HCT116 (cell line): ENCODE measurements at regions not wholly inside any gene's neighbourhood (a gene's known extent, or its start where the extent isn't known, plus 50 kb on each side); places are given as distances from the start of the nearest gene placed in this dataset.

Experiments used
- ATAC-seq: fragments of 200-7000 bp; cut with Tn5 transposase; 2 replicates; pipeline ENCODE4 v1.9.1; 2020; ENCODE audit warnings: mild to moderate bottlenecking, moderate library complexity
- BruUV-seq: library from RNA; stranded (reverse); fragments of 400-500 nt; replicated peaks from 2 replicates; lab custom pipeline; 2021; lab: Mats Ljungman, UMichigan
- CTCF ChIA-PET: fragments of 300-600 bp; sonication (Branson Sonifier 250); formaldehyde crosslinking; loops from one replicate; lab custom pipeline; 2021; ENCODE audit warnings: antibody characterized with exemption; lab: Charles Lee
- POLR2A ChIA-PET: fragments of 300-600, 350-600 bp; sonication (Branson Sonifier 250); formaldehyde crosslinking; loops from one replicate; lab custom pipeline; 2021; ENCODE audit warnings: antibody characterized with exemption; lab: Charles Lee
- RAD21 ChIA-PET, 2 experiments: fragments of 300-600 bp; sonication (Branson Sonifier 250); formaldehyde crosslinking; loops; one replicate each; lab custom pipeline; 2023; ENCODE audit warnings: low total read pairs in 2 of 2; ENCODE audit not compliant: uncharacterized antibody in 2 of 2, unreplicated experiment in 2 of 2, low non-redundant PET in 1 of 2; lab: Charles Lee
- DNase-seq: peaks from one replicate; pipeline ENCODE4 v3.0.0-alpha.2; 2010; ENCODE audit warnings: low read depth, low spot score
- H2AFZ ChIP-seq: fragments of 200-600 bp; shearing (Covaris generic), sonication (generic); 2 replicates; pipeline ENCODE4 v1.6.1; 2017; ENCODE audit warnings: low read depth, mixed run types, mixed read lengths, antibody characterized with exemption, low read length; ENCODE audit not compliant: poor library complexity, severe bottlenecking
- H3K27ac ChIP-seq: 2 replicates; pipeline ENCODE4 v1.5.1; 2012; ENCODE audit warnings: low read depth, low read length
- H3K27me3 ChIP-seq: fragments of 200-600 bp; sonication (generic); 2 replicates; pipeline ENCODE4 v1.6.1; 2016; ENCODE audit warnings: mixed run types, low read length, mixed read lengths; ENCODE audit not compliant: insufficient read depth
- H3K36me3 ChIP-seq, 2 experiments: fragments of 200-500 bp in 1 of 2; fragments of 200-600 bp in 1 of 2; sonication (Bioruptor generic) in 1 of 2; sonication (generic) in 1 of 2; 2 replicates each; pipeline versions ENCODE4 v1.5.1 to v1.6.1; 2014 to 2016; ENCODE audit warnings: low read length in 2 of 2, inconsistent platforms in 1 of 2, mixed read lengths in 1 of 2, mixed run types in 1 of 2; ENCODE audit not compliant: insufficient read depth in 2 of 2, control insufficient read depth in 1 of 2
- H3K4me1 ChIP-seq, 2 experiments: fragments of 200-600 bp in 1 of 2; sonication (generic) in 1 of 2; 2 replicates each; pipeline versions ENCODE4 v1.5.1 to v1.6.1; 2012 to 2017; ENCODE audit warnings: low read length in 2 of 2, inconsistent platforms in 1 of 2, mild to moderate bottlenecking in 1 of 2, mixed read lengths in 1 of 2, mixed run types in 1 of 2, moderate library complexity in 1 of 2; ENCODE audit not compliant: insufficient read depth in 2 of 2, control insufficient read depth in 1 of 2
- H3K4me2 ChIP-seq: fragments of 200-600 bp; sonication (generic); 2 replicates; pipeline ENCODE4 v1.6.1; 2017; ENCODE audit warnings: mixed run types, low read length, mixed read lengths
- H3K4me3 ChIP-seq, 2 experiments: fragments of 200-600 bp in 1 of 2; sonication (generic) in 1 of 2; replicated peaks in 1 of 2; 2 replicates each; pipeline ENCODE4 v1.5.1; 2011 to 2016; ENCODE audit warnings: low read length in 2 of 2, control low read depth in 1 of 2, low read depth in 1 of 2, mild to moderate bottlenecking in 1 of 2, mixed read lengths in 1 of 2, mixed run types in 1 of 2
- H3K79me2 ChIP-seq: fragments of 200-600 bp; sonication (generic); 2 replicates; pipeline ENCODE4 v1.6.1; 2017; ENCODE audit warnings: mild to moderate bottlenecking, mixed run types, low read length, moderate library complexity, mixed read lengths; ENCODE audit not compliant: insufficient read depth
- H3K9ac ChIP-seq: fragments of 200-600 bp; sonication (generic); 2 replicates; pipeline ENCODE4 v1.6.1; 2016; ENCODE audit warnings: low read length, mixed read lengths
- H3K9me2 ChIP-seq: fragments of 200-600 bp; sonication (generic), shearing (Covaris generic); 2 replicates; pipeline ENCODE4 v1.6.1; 2017; ENCODE audit warnings: mixed run types, mild to moderate bottlenecking, moderate library complexity; ENCODE audit not compliant: insufficient read depth
- H3K9me3 ChIP-seq, 2 experiments: fragments of 200-500 bp in 1 of 2; fragments of 200-600 bp in 1 of 2; sonication (Bioruptor generic) in 1 of 2; sonication (generic) in 1 of 2; 2 replicates each; pipeline ENCODE4 v1.6.1; 2014 to 2017; ENCODE audit warnings: low read length in 2 of 2, mixed read lengths in 2 of 2, inconsistent platforms in 1 of 2, low read depth in 1 of 2, mild to moderate bottlenecking in 1 of 2, mixed run types in 1 of 2, moderate library complexity in 1 of 2; ENCODE audit not compliant: control insufficient read depth in 1 of 2, insufficient read depth in 1 of 2
- H4K20me1 ChIP-seq: fragments of 200-600 bp; sonication (generic), shearing (Covaris generic); 2 replicates; pipeline ENCODE4 v1.6.1; 2017; ENCODE audit warnings: mixed run types, mild to moderate bottlenecking, moderate library complexity; ENCODE audit not compliant: insufficient read depth
- ATF3 ChIP-seq: IDR thresholded peaks from 2 replicates; pipeline ENCODE4 v1.6.1; 2012
- ELF1 ChIP-seq: IDR thresholded peaks from 2 replicates; pipeline ENCODE4 v1.6.1; 2012; ENCODE audit warnings: low read depth, borderline replicate concordance
- EZH2phosphoT487 ChIP-seq: fragments of 200-600 bp; IDR thresholded peaks from 2 replicates; pipeline ENCODE4 v1.6.1; 2018; ENCODE audit warnings: antibody characterized with exemption, borderline replicate concordance
- FOSL1 ChIP-seq: IDR thresholded peaks from 2 replicates; pipeline ENCODE4 v1.6.1; 2012; ENCODE audit warnings: low read depth
- MAX ChIP-seq: IDR thresholded peaks from 2 replicates; pipeline ENCODE4 v1.6.1; 2012
- POLR2A ChIP-seq: IDR thresholded peaks from 2 replicates; pipeline ENCODE4 v1.7.0; 2011; ENCODE audit warnings: borderline replicate concordance; ENCODE audit not compliant: insufficient read depth, insufficient read length; ENCODE audit errors: extremely low read depth
- REST ChIP-seq: IDR thresholded peaks from 2 replicates; pipeline ENCODE4 v1.6.1; 2012; ENCODE audit warnings: low read depth
- SIN3A ChIP-seq: IDR thresholded peaks from 2 replicates; pipeline ENCODE4 v1.6.1; 2012; ENCODE audit warnings: low read depth
- SP1 ChIP-seq: IDR thresholded peaks from 2 replicates; pipeline ENCODE4 v1.6.1; 2012; ENCODE audit warnings: low read depth
- ZBTB33 ChIP-seq: IDR thresholded peaks from 2 replicates; pipeline ENCODE4 v1.6.1; 2011; ENCODE audit warnings: mild to moderate bottlenecking, low read length, moderate library complexity; ENCODE audit not compliant: insufficient replicate concordance; ENCODE audit errors: extremely low read depth
- ZNF274 ChIP-seq: fragments of 200-500 bp; sonication (Bioruptor generic); IDR thresholded peaks from 2 replicates; pipeline ENCODE4 v1.6.1; 2014; ENCODE audit warnings: mild to moderate bottlenecking, low read depth, low read length, inconsistent platforms
- intact Hi-C: fragments of 100-400 bp; cut with micrococcal nuclease; formaldehyde crosslinking; loops from 2 replicates; pipeline ENCODE4 v1.10.0; 2022

- no peak overlapping the region for H3K4me2 ChIP-seq
- RAD21 ChIA-PET = no interaction called here
- no peaks in the 10 kb centered on the region for H3K4me1 ChIP-seq
- no TSS peak for BruUV-seq
- intact Hi-C loops = no loop called here
- DNase-seq (no peak), ATAC-seq (no peak; the same call in 1 of the 2 replicates)
- H3K27me3 ChIP-seq = peaks cover 9% of the 10 kb centered on the region; the same call in 1 of the 2 replicates
- TF ChIP-seq POLR2A (no peak), ELF1 (no peak), REST (no peak), MAX (no peak), SP1 (no peak), ATF3 (no peak), ZNF274 (no peak), EZH2phosphoT487 (no peak), ZBTB33 (no peak), SIN3A (no peak), FOSL1 (no peak)
- CTCF ChIA-PET = no interaction called here
- POLR2A ChIA-PET = no interaction called here
- no peaks in the 10 kb centered on the region for H3K79me2 ChIP-seq
- no peak overlapping the region for H3K9ac ChIP-seq
- no peak overlapping the region for H3K27ac ChIP-seq
- no peaks in the 10 kb centered on the region for H3K9me2 ChIP-seq
- no peak overlapping the region for H2AFZ ChIP-seq
- no peaks in the 10 kb centered on the region for H4K20me1 ChIP-seq
- H3K36me3 ChIP-seq = no peaks in the 10 kb centered on the region
- no peaks in the 10 kb centered on the region for H3K9me3 ChIP-seq
- H3K4me3 ChIP-seq = no peak overlapping the region
Observed at GRCh38 chr3:140823106-140823505, 118.5 kb upstream of the SLC25A36 start.
